ENCODE measurements at regions not wholly inside any gene's neighbourhood (a gene's known extent, or its start where the extent isn't known, plus 50 kb on each side); places are given as distances from the start of the nearest gene placed in this dataset.
"Not testable (repeated sequence)": the region's sequence is repeated elsewhere in the genome, so short reads cannot be mapped to it uniquely, and the experiment has no call there.

DNA sequence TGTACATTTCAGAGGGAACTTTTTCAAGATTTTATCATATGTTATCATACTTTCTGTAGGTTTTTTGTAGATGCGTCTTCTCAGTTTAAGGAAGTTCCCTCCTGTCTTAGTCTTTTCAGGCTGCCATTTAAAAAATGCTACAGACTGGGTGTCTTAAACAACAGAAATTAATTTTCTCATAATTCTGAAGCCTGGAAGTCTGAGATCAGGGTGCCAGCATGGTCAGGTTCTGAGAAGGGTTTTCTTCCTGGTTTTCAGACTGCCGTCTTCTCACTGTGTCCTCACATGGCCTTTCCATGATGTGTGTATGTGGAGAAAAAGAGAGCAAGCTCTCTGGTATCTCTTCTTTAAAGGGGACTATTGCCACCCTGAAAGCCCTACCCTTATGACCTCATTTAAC is 189.9 kb upstream of the SOX2 start:
- DNase-seq, result no peak

DNA sequence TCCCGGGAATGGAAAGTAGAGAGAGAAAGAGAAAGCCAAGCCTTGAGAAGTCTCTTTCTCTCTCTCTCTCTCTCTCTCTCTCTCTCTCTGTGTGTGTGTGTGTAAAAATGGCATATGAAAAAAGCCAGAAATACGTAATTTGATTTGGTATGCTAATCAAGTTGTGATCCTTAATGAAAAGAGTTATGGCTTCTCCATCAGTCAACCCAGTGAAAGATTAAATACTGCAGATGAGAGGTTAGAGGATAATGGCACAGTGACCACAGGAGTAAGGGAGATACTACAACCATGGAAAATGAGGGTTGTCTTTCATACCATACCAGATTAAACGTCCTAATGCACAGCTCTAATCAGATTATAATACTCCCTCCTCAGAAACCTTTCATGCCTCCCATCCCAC is 193.5 kb upstream of the SOX2 start:
- DNase-seq, result no peak

DNA sequence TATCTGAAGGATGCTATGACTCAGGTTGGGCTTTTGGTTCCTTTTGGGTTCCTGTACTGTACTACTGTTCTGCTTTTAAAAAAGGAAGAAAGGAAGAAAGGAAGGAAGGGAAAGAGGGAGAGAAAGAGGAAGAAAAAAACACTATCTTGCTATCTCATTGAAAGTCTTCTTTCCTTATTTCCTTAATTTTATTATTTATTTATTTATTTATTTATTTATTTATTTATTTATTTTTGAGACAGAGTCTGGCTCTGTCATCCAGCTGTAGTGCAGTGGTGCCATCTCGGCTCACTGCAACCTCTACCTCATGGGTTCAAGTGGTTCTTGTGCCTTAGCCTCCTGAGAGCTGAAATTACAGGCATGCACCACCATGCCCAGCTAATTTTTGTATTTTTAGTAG is 198.9 kb upstream of the SOX2 start:
- DNase-seq, result no peak

DNA sequence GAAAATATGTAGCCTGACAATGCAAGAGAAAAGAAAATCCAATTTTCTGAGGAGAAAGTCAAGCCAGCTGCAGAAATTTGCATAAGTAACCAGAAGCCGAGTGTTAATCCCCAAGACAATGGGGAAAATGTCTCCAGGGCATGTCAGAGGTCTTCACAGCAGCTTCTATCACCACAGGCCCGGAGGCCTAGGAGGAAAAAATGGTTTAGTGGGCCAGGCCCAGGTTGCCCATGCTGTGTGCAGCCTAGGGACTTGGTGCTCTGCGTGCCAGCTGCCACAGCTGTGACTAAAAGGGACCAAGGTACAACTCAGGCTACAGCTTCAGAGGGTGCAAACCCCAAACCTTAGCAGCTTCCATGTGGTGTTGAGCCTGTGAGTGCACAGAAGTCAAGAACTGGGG is 201.2 kb upstream of the SOX2 start:
- no peak for DNase-seq

DNA sequence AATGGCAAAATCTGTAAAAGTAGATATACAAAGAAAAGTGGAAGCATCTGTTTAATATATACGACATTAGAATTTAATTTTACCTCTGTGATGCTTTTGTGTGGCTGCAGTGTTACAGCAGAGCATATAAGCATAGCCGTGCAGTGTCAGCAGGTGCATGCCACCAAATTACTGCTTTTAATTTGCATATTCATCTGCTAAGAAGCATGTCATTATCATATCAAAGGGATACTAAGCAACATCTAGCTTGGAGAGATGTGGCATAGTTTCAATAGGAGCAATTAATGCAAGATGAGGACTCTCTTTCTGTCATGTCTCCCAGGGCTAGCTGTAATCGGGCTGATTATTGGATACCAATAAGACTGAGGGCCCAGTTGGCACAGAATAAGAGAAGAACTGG is 214.4 kb upstream of the SOX2 start:
- no peak for DNase-seq

DNA sequence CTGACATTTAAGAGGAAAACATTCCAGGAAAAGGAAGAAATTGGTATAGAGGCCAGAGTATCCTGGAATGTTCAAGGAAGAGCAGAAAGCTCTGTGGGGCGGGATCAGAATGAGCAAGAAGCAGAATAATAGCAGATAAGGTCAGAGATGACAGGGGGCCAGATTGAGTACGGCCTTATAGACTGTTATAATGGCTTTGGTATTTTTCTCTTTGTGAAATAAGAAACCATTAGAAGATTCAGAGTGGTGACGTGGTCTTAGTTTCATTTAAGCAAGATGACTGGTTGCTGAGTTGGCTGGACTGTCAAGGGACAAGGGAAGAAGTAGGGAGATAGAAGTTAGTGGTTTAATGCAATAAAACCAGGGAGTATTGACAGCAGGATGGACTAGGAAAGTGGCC is 218.3 kb upstream of the SOX2 start:
- DNase-seq, result no peak

DNA sequence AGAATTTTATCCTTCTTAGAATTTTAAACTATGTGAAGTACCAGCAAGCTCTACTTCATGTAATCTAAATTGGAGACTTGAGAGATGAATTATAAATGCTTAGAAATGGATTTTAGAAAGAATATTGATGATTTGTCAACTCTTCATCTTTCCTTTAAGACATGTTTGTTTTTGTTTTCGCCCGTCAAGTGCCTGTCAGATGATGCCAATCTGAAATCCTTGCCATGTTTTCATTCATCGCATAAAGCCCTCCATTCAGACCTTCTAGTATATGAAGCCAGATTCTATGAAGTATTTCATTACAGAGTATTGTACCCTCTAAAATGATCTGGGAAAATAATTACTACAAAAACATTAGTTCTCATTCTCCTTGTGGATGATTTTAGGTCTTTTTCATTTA is 223.2 kb upstream of the SOX2 start:
- no peak for DNase-seq

DNA sequence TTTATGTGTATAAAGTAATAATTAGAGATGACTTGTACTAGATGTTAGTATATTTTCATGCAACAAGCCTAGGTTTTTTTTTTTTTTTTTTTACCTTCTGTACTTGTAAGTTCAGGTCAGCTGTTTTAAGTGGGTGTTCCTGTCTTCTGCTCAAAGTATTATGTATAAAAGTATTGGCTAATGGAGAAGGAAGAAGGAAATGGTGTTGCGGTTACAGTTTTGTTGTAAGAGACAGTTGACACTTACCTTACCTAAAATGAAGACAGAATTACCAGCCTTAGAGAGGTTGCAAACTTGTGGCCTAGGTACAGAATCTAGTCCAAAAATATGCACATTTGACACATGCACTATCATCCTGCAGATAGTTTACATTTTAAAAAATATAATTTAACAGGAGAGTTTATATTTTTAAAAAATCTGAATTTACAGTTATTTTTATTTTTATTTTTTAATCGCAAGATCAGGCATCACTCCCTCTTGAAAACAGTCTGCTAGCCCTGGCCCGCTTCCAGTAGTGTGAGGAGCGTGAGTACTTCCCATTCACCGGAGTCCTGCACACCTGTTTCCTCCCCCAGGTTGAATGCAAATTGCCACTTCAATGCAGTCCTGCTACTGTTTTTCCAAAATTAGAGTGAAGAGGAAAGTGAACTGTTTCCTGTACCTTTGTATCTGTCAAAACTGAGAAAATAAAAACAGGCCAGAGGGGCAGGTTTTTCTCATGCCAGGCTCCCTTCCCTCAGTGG is 224.3 kb upstream of the SOX2 start:
- peak; percentile 32 for DNase-seq

DNA sequence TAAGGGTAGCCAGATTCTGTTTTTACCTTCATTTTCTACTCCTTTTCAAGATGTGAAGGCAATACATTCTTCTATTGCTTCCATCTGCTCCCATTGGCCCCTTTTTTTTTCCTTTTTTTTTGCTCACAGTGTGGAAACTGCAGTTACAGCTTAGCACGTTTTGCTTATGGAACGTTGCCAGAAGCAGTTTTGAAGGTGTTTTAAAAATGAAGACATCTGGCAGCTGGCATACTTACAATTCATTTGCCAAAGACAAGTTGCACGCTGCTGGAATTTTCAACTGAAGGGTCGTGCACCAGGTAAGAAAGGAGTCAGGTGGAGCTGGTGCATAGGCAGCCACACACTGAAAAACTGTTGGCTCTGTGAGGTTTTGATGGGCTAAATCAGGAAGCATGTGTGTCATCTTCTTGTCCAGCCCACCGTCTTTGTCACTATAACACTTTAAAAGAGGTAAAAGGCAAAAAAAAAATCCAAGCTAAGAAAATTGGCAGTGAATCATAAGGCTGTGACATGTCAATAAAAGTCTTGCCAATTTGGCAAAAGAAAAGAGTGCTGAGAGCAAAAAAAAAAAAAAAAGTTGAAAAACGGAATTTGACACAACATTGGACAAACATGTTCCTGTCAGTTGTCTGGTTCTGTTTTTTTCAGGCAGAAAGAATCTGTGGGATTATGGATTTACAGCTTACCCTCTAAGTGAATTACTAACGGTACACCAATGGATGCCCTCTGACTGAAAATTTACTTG is 225.4 kb upstream of the SOX2 start:
- peak; percentile 74 for DNase-seq

DNA sequence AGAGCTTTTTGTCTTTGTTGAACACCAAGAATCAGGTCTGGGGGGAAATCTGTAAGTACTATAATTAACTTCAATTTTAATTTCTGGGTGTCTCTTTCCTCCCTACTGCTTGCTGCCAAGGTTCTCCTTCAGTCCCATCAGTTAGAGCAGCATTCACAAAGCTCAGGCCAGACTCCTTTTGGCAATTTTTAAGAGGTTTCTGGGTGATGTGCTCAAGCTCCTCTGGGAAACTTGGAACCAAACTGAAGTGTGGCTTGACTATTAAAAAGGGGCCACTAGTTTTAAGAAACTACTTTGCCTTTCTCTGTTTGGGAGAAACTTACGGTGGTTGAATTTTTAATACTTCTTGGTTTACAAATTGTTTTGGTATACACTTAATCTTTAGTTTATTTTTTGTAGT is 227.7 kb upstream of the SOX2 start:
- DNase-seq, result no peak

DNA sequence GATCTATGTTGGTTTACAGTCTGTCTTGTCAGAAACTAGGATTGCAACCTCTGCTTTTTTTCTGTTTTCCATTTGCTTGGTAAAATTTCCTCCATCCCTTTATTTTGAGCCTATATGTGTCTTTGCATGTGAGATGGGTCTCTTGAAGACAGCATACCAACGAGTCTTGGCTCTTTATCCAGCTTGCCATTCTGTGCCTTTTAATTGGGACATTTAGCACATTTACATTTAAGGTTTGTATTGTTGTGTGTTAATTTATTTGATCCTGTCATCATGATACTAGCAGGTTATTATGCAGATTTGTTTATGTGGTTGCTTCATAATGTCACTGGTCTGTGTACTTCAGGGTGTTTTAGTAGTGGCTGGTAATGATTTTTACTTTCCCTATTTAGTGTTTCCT is 236.6 kb upstream of the SOX2 start:
- DNase-seq, result not testable (repeated sequence)

DNA sequence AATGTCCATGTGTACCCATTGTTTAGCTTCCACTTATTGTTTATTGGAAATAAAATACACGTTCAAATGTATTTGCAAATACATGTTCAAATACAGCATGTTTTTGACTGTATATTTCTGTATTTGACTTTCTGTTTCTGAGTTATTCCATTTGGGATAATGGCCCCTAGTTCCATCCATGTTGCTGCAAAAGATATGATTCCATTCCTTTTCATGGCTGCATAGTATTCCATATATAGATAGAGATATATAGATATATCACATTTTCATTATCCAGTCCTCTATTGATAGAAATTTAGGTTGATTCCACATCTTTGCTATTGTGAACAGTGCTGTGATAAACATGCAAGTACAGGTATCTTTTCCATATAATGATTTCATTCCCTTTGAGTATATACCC is 241.4 kb upstream of the SOX2 start:
- DNase-seq, result no peak

DNA sequence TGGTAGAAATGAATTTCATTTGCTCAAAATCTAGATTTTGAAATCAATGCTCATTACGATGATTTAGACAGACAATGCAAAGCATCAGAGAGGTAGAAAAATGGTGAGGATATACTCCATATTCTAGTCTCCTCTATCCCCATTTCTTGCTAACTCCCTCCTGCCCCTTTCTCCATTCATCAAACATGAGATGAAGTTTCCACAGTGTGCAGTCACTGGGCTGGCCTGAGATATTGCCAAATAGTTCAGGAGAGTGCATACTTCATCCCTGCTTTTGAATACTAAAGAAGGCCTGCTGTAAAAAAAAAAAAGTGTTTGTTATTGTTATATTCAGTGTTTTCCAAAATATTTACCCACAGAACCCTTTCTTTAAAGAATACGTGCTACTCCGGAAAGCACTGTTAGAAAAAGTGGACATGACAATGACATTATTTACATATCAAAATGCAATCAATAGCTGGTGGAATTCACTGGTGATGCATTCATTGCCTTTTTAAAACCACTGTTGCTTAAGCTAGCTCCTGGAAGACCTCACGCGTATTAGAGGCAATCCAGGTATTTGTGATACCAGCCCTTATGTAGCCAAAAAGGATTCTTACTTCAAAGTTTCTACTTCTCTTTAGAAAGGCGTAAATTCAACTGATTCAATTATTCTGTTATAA is 247.6 kb upstream of the SOX2 start:
- DNase-seq, result no peak

DNA sequence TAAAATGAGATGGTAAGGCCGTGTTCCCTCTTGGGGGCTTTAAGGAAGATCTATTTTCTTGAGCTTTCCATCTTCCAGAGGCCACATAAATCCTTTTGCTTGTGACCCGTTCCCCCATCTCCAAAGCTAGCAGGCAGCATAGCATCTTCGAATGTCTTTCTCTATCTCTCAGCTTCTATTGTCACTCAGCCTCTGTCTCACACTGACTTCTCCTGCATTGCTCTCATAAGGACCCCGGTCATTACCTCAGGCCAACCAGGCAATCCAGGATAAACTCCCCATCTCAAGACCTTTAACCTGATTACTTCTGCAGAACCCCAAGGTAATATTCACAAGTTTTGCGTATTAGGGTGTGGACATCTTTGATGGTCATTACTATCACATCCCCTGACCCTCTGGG is 250.3 kb upstream of the SOX2 start:
- DNase-seq, result no peak

DNA sequence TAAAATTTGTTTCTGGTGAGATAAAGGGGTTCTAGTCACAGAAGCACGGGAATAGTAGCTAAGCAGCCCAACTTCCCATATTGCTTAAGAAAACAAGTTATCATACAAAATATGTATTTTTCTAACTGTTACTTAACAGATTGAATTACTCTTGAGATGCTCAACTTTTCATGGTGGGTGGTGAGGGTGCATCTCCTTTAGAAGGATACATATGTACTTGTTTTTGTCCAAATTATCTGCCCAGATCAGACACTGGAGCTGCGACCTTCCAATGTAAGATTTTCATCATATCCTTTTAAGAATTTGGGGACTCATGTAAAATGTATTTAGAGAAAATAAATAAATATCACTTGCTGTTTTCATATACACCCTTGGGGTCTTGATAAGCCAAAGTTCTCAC is 252.2 kb upstream of the SOX2 start:
- DNase-seq, result no peak

DNA sequence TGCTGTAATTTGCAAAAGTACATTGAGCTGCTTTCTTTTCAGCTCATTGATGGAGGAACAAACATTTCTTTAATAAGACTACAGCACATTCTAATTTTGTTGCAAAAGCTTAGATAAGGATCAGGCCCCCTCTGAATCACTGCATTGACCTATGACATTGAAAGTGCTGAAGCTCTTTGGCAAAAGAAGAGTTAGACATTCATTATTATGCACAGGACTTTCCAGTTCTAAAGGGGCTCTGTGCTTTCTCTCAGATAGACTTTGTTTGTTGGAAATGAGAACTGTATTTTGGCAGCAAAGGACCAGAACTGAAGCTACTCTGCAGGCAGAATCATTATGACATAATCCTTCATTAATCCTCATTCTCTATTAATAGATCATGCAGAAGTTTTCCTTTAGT is 252.9 kb upstream of the SOX2 start:
- no peak for DNase-seq

DNA sequence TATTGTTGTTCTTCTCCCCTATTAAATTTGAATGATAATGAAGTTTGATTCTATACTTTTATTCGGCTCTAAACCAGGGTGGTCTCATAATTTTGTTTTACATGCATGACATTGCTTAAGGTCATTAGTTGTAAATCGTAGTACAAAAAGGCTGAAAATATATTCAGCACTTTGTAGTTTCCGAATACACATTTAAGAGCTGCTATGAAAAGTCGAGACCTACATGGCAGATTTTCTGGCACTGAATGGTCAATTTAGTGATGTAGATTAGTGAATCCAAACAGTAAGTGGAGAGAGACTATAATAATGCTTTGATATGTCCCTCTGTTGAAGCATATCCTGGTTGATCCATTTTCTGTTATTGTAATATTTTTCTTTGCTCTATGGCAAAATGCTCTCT is 254.0 kb upstream of the SOX2 start:
- no peak for DNase-seq

DNA sequence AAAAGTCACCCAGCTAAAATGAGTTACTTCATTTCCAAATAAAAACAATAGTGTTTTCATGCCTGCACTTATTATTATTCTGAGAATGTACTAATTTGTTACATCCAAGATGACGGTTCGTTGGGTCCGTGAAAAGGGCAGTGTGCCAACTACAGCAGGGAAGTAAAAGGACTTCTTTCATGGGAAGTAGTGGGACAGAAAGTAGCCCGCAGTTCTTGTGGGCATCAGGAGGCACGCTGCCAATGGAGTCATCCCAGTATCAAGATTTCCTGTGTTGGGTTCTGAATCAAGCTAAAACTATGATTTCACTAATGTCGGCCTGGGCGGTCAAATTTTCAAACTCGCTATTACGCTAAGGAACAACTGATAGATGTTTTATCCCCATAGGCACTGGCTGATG is 254.5 kb upstream of the SOX2 start:
- DNase-seq, result no peak

DNA sequence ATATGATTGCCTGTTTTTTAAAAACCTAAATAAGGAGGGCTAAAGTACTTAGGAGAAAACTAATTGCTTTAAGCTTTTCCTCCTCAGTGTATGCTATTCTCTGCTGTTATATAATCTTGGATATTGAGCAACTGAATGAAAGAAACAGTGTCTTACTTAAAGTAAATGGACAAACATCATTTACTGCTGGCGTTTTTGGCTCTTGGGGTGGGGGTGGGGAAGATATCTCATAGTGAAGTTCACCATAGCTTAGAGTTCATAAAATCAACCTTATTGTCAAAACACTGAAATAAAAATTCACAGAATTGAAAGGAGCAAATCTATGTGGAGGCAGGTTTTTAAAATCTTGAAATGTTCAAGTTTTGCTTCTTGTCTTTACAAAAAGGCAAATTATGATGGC is 256.4 kb upstream of the SOX2 start:
- no peak for DNase-seq

DNA sequence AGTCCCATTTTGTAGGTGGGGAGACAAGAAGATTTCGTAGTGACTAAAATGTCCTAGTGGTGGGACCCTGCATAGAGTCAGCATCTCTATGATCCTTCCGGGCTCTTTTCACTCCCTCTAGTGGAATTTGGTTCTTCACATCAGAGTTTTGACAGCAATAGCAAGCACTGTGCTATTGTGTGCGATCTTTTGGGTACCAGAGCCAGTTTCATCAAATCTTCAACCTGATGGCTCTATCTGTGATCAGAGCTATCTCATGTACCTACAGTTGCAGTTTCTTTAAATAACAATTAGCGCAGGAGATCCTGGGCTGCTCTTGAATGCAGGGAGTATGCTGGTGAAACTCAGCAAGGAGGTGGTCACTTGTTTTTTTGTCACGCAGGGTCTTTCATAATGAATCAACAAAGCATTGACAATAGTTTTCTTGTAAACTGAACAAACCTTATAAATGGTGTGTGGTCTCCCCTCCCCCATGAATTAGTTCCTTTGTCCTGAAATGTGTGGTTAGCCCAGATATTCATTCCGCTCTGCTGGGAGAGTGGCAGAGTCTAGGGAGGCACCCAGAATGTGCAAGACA is 257.2 kb upstream of the SOX2 start:
- DNase-seq, result no peak

DNA sequence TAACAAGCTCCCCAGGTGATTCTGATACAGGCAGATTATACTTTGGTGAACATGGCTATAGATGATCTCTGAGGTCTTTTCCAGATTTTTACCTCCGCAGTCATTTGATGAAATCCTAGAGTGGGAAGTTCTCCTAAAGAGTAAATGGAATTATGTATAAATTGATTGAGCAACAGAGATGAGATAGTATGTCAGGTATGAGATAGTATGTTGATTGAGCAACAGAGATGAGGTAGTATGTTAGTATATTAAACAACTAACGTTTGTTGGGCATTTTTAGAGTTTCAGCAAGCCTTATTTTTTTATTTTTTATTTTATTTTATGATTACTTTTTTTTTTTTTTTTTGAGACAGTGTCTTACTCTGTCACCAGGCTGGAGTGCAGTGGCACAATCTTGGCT is 265.0 kb upstream of the SOX2 start:
- no peak for DNase-seq

DNA sequence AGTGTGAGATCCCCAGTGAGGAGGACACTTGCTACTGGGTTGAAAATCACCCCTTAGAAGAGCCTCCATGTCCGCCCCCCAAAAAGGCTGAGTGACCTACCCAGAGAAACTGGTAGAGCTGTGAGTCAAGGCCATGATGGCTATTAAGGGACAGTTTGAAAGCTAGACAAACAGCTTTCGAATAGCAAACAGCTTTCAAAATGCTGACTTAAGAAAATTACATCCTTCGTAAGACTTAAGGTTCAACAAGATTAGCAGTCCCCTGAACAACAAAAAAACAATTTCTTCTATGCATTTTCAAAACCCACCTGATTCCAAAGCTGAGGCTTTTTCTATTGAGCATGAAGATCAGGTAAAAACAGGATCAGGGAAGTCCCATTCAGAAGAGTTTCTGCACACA is 269.7 kb upstream of the SOX2 start:
- DNase-seq, result no peak

DNA sequence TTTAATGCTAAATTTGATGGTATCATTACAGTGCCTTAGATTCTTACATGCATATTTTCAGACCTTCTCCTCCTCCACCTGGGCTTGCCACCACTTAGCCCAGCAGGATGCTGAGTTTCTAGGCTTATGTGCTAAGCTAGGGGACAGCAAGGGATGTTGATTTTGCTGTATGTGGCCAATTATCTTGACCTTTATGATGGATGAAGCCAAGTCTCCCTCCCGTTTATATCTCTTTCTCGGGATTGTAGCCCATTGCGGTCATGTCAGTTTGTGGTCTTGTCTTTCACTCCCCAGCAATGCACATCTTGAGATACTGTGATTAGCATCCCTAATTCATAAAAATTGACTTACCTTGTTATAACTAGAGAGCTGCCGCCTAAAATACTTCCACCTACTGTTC is 278.7 kb upstream of the SOX2 start:
- DNase-seq, result no peak

DNA sequence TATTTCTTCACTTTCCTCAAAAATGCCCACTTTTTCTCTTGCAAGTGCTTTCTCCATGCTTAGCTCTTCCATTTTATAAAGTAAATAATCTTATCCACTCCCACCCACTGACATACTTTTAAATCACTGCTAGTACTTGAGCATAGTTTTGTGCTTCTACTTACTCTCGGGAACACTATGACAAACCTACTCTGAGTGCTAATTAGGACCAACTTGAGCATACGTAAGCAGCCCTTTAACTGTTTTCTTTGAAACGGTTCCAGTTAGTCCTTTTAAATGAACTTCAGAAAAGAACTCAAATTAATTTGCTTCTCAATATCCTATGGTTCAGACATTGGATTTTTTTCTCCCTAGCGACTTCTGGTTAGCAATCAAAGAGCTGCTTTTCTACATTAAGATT is 280.0 kb upstream of the SOX2 start:
- no peak for DNase-seq
